GM04504 (cell line): ENCODE measurements at regions not wholly inside any gene's neighbourhood (a gene's known extent, or its start where the extent isn't known, plus 50 kb on each side); places are given as distances from the start of the nearest gene placed in this dataset.
"Not testable (repeated sequence)": the region's sequence is repeated elsewhere in the genome, so short reads cannot be mapped to it uniquely, and the experiment has no call there.

Source experiments
- DNase-seq: peaks from one replicate; pipeline ENCODE4 v3.0.0-alpha.2; 2012; ENCODE audit warnings: low read depth

GRCh38 chr1:25022361-25023189 lies 92.5 kb upstream of the RUNX3 start:
- DNase-seq, result peak; percentile 96

GRCh38 chr1:25021591-25022215 lies 91.6 kb upstream of the RUNX3 start:
- DNase-seq, result no peak

- no peak for DNase-seq
Observed at GRCh38 chr1:25020851-25021590, 90.9 kb upstream of the RUNX3 start.

GRCh38 chr1:25020173-25020845 lies 90.2 kb upstream of the RUNX3 start:
- DNase-seq, result no peak

GRCh38 chr1:25019337-25020172 lies 89.5 kb upstream of the RUNX3 start:
- no peak for DNase-seq

- no peak for DNase-seq
Observed at GRCh38 chr1:25018943-25019336, 88.9 kb upstream of the RUNX3 start.

- DNase-seq, result no peak
Observed at GRCh38 chr1:25018110-25018735, 88.1 kb upstream of the RUNX3 start.

GRCh38 chr1:25017436-25018109 lies 87.5 kb upstream of the RUNX3 start:
- no peak for DNase-seq

- no peak for DNase-seq
Observed at GRCh38 chr1:25012966-25013962, 83.2 kb upstream of the RUNX3 start.

GRCh38 chr1:25011943-25012638 lies 82.0 kb upstream of the RUNX3 start:
- no peak for DNase-seq

GRCh38 chr1:25011275-25011674 lies 81.2 kb upstream of the RUNX3 start:
- no peak for DNase-seq

- DNase-seq, result no peak
Observed at GRCh38 chr1:25009671-25010262, 79.7 kb upstream of the RUNX3 start.

- DNase-seq, result no peak
Observed at GRCh38 chr1:25008192-25008485, 78.1 kb upstream of the RUNX3 start.

- DNase-seq, result not testable (repeated sequence)
Observed at GRCh38 chr1:25007390-25008191, 77.5 kb upstream of the RUNX3 start.

GRCh38 chr1:25006770-25007169 lies 76.7 kb upstream of the RUNX3 start:
- no peak for DNase-seq

- no peak for DNase-seq
Observed at GRCh38 chr1:25004355-25004754, 74.3 kb upstream of the RUNX3 start.

GRCh38 chr1:25003457-25004190 lies 73.5 kb upstream of the RUNX3 start:
- no peak for DNase-seq
